Activated B cell treated with CpG ODN at 0.5 μM for 24 hours (primary cell): ENCODE measurements at regions not wholly inside any gene's neighbourhood (a gene's known extent, or its start where the extent isn't known, plus 50 kb on each side); places are given as distances from the start of the nearest gene placed in this dataset.

Source experiments
- ATAC-seq: fragments of 200-7000 bp; cut with Tn5 transposase; one replicate; pipeline ENCODE4 v1.10.0; 2021; ENCODE audit warnings: low read depth, mild to moderate bottlenecking, moderate library complexity
- CTCF ChIA-PET: fragments of 350-600 bp; sonication (Branson Sonifier 250); formaldehyde crosslinking; loops from one replicate; lab custom pipeline; 2021; ENCODE audit warnings: antibody characterized with exemption; lab: Charles Lee
- POLR2A ChIA-PET: fragments of 350-600 bp; sonication (Branson Sonifier 250); formaldehyde crosslinking; loops from one replicate; lab custom pipeline; 2021; ENCODE audit warnings: antibody characterized with exemption; lab: Charles Lee
- DNase-seq: peaks from one replicate; pipeline ENCODE4 v3.0.0; 2022
- H3K27ac Mint-ChIP-seq: one replicate; pipeline ENCODE4 v1.8.0; 2020; ENCODE audit warnings: mixed read lengths
- H3K27me3 Mint-ChIP-seq: one replicate; pipeline ENCODE4 v1.8.0; 2021; ENCODE audit warnings: mixed read lengths
- H3K36me3 Mint-ChIP-seq: one replicate; pipeline ENCODE4 v1.8.0; 2021; ENCODE audit warnings: low read depth, mixed read lengths
- H3K4me1 Mint-ChIP-seq: one replicate; pipeline ENCODE4 v1.8.0; 2021; ENCODE audit warnings: mixed read lengths
- H3K4me3 Mint-ChIP-seq: one replicate; pipeline ENCODE4 v1.8.0; 2020; ENCODE audit warnings: mild to moderate bottlenecking, mixed read lengths
- H3K9me3 Mint-ChIP-seq: one replicate; pipeline ENCODE4 v1.8.0; 2020; ENCODE audit warnings: mixed read lengths
- intact Hi-C: fragments of 100-400 bp; cut with micrococcal nuclease; formaldehyde crosslinking; loops from one replicate; pipeline ENCODE4 v1.15.1; 2024
- TF ChIP-seq, protein P1 (sequence below): fragments of 200-600 bp; IDR thresholded peaks from one replicate; pipeline ENCODE4 v1.8.0; 2022; ENCODE audit warnings: antibody characterized with exemption, mild to moderate bottlenecking

- POLR2A ChIA-PET: no interaction called here
- no peaks in the 10 kb centered on the region for H3K9me3 Mint-ChIP-seq
Measured at GRCh38 chr17:71909155-71909554, 211.7 kb upstream of the SOX9 start.

DNA sequence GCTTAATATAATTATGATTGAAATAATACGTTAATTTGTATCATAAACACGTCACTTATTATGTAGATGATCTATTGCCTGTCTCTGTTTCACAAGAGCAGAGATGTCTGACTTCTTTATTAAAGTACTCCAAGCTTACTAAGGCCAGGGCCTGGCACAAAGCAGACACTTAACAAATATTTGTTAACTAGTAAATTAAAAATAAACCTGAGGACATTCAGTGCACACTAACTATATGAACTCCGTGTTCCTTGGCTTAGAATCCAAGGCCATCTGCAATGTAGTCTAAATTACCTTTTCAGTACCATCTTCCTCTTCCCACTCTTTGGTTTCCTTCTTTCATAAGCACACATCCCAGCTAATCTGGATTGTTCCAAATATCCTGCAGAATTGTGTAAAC is 210.8 kb upstream of the SOX9 start:
- Mint-ChIP-seq H3K36me3 (no peaks in the 10 kb centered on the region), H3K4me3 (no peak overlapping the region), H3K4me1 (no peaks in the 10 kb centered on the region), H3K27ac (no peak overlapping the region), H3K27me3 (no peaks in the 10 kb centered on the region), H3K9me3 (no peaks in the 10 kb centered on the region)
- no peak for ATAC-seq
- POLR2A ChIA-PET: no interaction called here
- TF ChIP-seq, protein P1, sequence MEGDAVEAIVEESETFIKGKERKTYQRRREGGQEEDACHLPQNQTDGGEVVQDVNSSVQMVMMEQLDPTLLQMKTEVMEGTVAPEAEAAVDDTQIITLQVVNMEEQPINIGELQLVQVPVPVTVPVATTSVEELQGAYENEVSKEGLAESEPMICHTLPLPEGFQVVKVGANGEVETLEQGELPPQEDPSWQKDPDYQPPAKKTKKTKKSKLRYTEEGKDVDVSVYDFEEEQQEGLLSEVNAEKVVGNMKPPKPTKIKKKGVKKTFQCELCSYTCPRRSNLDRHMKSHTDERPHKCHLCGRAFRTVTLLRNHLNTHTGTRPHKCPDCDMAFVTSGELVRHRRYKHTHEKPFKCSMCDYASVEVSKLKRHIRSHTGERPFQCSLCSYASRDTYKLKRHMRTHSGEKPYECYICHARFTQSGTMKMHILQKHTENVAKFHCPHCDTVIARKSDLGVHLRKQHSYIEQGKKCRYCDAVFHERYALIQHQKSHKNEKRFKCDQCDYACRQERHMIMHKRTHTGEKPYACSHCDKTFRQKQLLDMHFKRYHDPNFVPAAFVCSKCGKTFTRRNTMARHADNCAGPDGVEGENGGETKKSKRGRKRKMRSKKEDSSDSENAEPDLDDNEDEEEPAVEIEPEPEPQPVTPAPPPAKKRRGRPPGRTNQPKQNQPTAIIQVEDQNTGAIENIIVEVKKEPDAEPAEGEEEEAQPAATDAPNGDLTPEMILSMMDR: no peak
- DNase-seq: no peak
- intact Hi-C loops: no loop called here
- CTCF ChIA-PET: no interaction called here

More at GRCh38 chr17:71909155-71909554, 211.7 kb upstream of the SOX9 start:
- no peak for ATAC-seq
- no peak for DNase-seq
- intact Hi-C loops: no loop called here
- CTCF ChIA-PET: no interaction called here
- Mint-ChIP-seq H3K4me3 (no peak overlapping the region), H3K36me3 (no peaks in the 10 kb centered on the region), H3K27me3 (no peaks in the 10 kb centered on the region), H3K27ac (no peak overlapping the region), H3K4me1 (no peaks in the 10 kb centered on the region)
- TF ChIP-seq, protein P1: no peak

GRCh38 chr17:71914042-71914441 is 206.8 kb upstream of the SOX9 start:
- Mint-ChIP-seq H3K4me1 (no peaks in the 10 kb centered on the region), H3K4me3 (no peak overlapping the region), H3K27ac (no peak overlapping the region), H3K27me3 (no peaks in the 10 kb centered on the region), H3K9me3 (no peaks in the 10 kb centered on the region), H3K36me3 (no peaks in the 10 kb centered on the region)
- ChIA-PET CTCF (no interaction called here), POLR2A (no interaction called here)
- no peak for ATAC-seq
- intact Hi-C loops: no loop called here
- DNase-seq: no peak
- TF ChIP-seq, protein P1: no peak

GRCh38 chr17:71914812-71915211 is 206.0 kb upstream of the SOX9 start:
- no peaks in the 10 kb centered on the region for H3K4me1 Mint-ChIP-seq
- TF ChIP-seq, protein P1: no peak
- ChIA-PET CTCF (no interaction called here), POLR2A (no interaction called here)
- H3K36me3 Mint-ChIP-seq: no peaks in the 10 kb centered on the region
- no peaks in the 10 kb centered on the region for H3K27me3 Mint-ChIP-seq
- ATAC-seq (no peak), DNase-seq (no peak)
- no peak overlapping the region for H3K27ac Mint-ChIP-seq
- no peak overlapping the region for H3K4me3 Mint-ChIP-seq
- intact Hi-C loops: no loop called here
- H3K9me3 Mint-ChIP-seq: no peaks in the 10 kb centered on the region

GRCh38 chr17:71917715-71918114 is 203.1 kb upstream of the SOX9 start:
- H3K4me3 Mint-ChIP-seq: no peak overlapping the region
- ATAC-seq (no peak), DNase-seq (no peak)
- CTCF ChIA-PET: no interaction called here
- POLR2A ChIA-PET: no interaction called here
- intact Hi-C loops: no loop called here
- no peaks in the 10 kb centered on the region for H3K36me3 Mint-ChIP-seq
- no peaks in the 10 kb centered on the region for H3K27me3 Mint-ChIP-seq
- TF ChIP-seq, protein P1: no peak
- H3K4me1 Mint-ChIP-seq: no peaks in the 10 kb centered on the region
- no peaks in the 10 kb centered on the region for H3K9me3 Mint-ChIP-seq
- H3K27ac Mint-ChIP-seq: no peak overlapping the region
